ENCODE measurements at regions not wholly inside any gene's neighbourhood (a gene's known extent, or its start where the extent isn't known, plus 50 kb on each side); places are given as distances from the start of the nearest gene placed in this dataset.

DNA sequence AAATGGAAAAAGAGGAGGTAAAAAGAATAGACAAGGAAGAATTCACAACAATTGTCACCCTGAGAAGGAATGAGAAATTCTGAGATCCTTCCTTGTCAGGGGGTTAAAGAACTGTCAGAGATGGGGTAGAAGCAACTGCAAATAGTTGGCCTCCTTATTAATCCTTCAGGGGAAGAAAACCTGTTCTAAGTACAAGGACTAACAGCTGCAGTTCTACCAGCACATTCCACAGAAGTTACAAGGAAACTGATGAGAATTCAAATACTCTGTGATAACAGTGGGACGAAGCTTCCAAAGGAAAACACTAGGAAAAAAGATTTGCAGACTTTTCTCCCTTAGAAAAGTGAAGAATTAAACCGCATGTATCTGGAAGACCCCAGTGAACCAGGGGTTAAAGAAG is 93.7 kb downstream of the OR2K2 start:
- H3K9me3 Mint-ChIP-seq: no peaks in the 10 kb centered on the region
- peaks cover 0 to 1% of the 10 kb centered on the region in 2 donors for H3K27me3 Mint-ChIP-seq
- ATAC-seq (replicated peaks in 1 of 4): no peak
- DNase-seq: no peak
- ChIA-PET POLR2A (no interaction called here), CTCF (interaction anchor here in 1 of 2 donors (0.6 kb wide), 1 partner anchor 21 kb away, joined by 4 read pairs; no protein-coding TSS in a partner anchor)
- no peaks in the 10 kb centered on the region for H3K4me1 Mint-ChIP-seq
- Histone ChIP-seq H3K9me3 (no peaks in the 10 kb centered on the region), H3K27ac (ENCODE audit: low read length) (no peak overlapping the region), H3K4me1 (ENCODE audit: control insufficient read depth in 1 of 2, extremely low read depth in 1 of 2, insufficient read depth in 2 of 2, low read length in 2 of 2) (no peaks in the 10 kb centered on the region), H3K27me3 (replicated peaks in 1 of 2; ENCODE audit: control insufficient read depth in 2 of 2, extremely low read depth in 1 of 2, insufficient read depth in 2 of 2, low read length in 1 of 2) (no peaks in the 10 kb centered on the region), H3K4me3 (ENCODE audit: control insufficient read depth in 1 of 2, extremely low read depth in 1 of 2, low read length in 1 of 2) (no peak overlapping the region), H3K36me3 (ENCODE audit: control insufficient read depth in 2 of 2, extremely low read depth in 1 of 2, insufficient read depth in 1 of 2, low read length in 1 of 2) (no peaks in the 10 kb centered on the region)
- no peak overlapping the region for H3K4me3 Mint-ChIP-seq
- no CpG with 5 or more reads among the region's 2 CpGs for WGBS (ENCODE audit: insufficient coverage)
- no peaks in the 10 kb centered on the region for H3K36me3 Mint-ChIP-seq
- no peak overlapping the region for H3K27ac Mint-ChIP-seq

DNA sequence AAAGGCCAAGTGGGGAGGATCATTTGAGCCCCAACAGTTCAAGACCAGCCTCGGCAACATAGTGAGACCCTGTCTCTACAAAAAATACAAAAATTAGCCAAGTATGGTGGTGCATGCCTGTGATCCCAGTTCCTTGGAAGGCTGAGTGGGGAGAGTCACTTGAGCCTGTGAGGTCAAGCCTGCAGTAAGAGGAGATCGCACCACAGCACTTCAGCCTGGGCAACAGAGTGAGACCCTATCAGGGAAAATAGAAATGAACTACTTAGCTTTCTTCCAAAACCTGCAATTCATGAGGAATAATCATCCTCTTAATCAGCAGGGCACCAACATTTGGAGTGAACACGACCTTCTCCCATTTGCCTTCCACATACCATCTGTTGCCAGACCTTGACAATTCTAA is 96.1 kb downstream of the OR2K2 start:
- no peak overlapping the region for H3K4me3 ChIP-seq (ENCODE audit: control insufficient read depth in 1 of 2, extremely low read depth in 1 of 2, low read length in 1 of 2)
- WGBS (ENCODE audit: insufficient coverage): no CpG with 5 or more reads among the region's 3 CpGs
- DNase-seq: no peak
- no peaks in the 10 kb centered on the region for H3K36me3 ChIP-seq (ENCODE audit: control insufficient read depth in 2 of 2, extremely low read depth in 1 of 2, insufficient read depth in 1 of 2, low read length in 1 of 2)
- no peaks in the 10 kb centered on the region for H3K9me3 ChIP-seq
- Mint-ChIP-seq H3K36me3 (no peaks in the 10 kb centered on the region), H3K4me1 (no peaks in the 10 kb centered on the region), H3K27ac (no peak overlapping the region), H3K27me3 (no peaks in the 10 kb centered on the region), H3K9me3 (no peaks in the 10 kb centered on the region), H3K4me3 (no peak overlapping the region)
- no peaks in the 10 kb centered on the region for H3K27me3 ChIP-seq (replicated peaks in 1 of 2; ENCODE audit: control insufficient read depth in 2 of 2, extremely low read depth in 1 of 2, insufficient read depth in 2 of 2, low read length in 1 of 2)
- H3K27ac ChIP-seq (ENCODE audit: low read length): no peak overlapping the region
- ATAC-seq (replicated peaks in 1 of 4): no peak
- ChIA-PET POLR2A (no interaction called here), CTCF (no interaction called here)
- no peaks in the 10 kb centered on the region for H3K4me1 ChIP-seq (ENCODE audit: control insufficient read depth in 1 of 2, extremely low read depth in 1 of 2, insufficient read depth in 2 of 2, low read length in 2 of 2)

DNA sequence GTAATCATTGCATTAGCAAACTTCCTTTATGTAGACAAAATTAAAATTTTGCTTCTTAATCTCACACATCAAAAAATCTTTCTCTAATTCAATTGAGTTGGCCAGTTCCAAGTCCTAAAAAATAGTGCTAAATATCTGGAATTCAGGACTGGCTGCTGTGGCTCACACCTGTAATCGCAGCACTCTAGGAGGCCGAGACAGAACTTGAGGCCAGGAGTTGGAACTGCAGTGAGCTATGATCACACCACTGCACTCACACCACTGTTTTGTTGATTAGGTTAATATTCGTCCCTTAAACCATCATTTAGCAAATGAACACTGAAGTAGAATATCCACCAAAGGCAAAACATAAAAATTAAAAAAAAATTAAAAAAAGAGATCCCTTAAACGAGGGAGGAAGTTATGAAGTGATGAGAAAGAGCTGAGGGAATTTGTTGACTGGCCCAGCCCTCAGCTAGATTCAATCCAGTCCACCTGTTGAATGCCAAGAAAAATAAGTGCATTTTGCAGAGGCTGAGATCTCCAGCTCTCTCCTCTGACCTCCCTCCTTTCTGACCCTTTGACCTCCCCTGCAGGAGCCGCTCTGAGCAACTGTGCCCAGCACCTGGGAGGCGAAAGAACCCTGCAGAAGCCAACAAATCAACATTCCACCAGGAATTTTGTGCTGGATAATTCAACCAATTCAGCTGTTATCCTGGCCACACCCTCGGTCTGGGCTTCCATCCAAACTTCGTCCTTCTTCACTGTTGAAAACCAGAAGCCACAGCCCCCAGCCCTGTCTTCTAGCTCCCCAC is 96.8 kb downstream of the OR2K2 start:
- H3K4me3 ChIP-seq (ENCODE audit: control insufficient read depth in 1 of 2, extremely low read depth in 1 of 2, low read length in 1 of 2): no peak overlapping the region
- ATAC-seq (replicated peaks in 1 of 4) (no peak), DNase-seq (no peak)
- no peaks in the 10 kb centered on the region for H3K36me3 Mint-ChIP-seq
- no peaks in the 10 kb centered on the region for H3K27me3 Mint-ChIP-seq
- H3K4me1 Mint-ChIP-seq: no peaks in the 10 kb centered on the region
- no peaks in the 10 kb centered on the region for H3K36me3 ChIP-seq (ENCODE audit: control insufficient read depth in 2 of 2, extremely low read depth in 1 of 2, insufficient read depth in 1 of 2, low read length in 1 of 2)
- CTCF ChIA-PET: no interaction called here
- POLR2A ChIA-PET: no interaction called here
- H3K9me3 ChIP-seq: no peaks in the 10 kb centered on the region
- 61% methylated on average over 4 of the region's 8 CpGs for WGBS (ENCODE audit: insufficient coverage)
- H3K27me3 ChIP-seq (replicated peaks in 1 of 2; ENCODE audit: control insufficient read depth in 2 of 2, extremely low read depth in 1 of 2, insufficient read depth in 2 of 2, low read length in 1 of 2): no peaks in the 10 kb centered on the region
- no peaks in the 10 kb centered on the region for H3K4me1 ChIP-seq (ENCODE audit: control insufficient read depth in 1 of 2, extremely low read depth in 1 of 2, insufficient read depth in 2 of 2, low read length in 2 of 2)
- no peak overlapping the region for H3K4me3 Mint-ChIP-seq
- no peaks in the 10 kb centered on the region for H3K9me3 Mint-ChIP-seq
- H3K27ac ChIP-seq (ENCODE audit: low read length): no peak overlapping the region
- no peak overlapping the region for H3K27ac Mint-ChIP-seq

DNA sequence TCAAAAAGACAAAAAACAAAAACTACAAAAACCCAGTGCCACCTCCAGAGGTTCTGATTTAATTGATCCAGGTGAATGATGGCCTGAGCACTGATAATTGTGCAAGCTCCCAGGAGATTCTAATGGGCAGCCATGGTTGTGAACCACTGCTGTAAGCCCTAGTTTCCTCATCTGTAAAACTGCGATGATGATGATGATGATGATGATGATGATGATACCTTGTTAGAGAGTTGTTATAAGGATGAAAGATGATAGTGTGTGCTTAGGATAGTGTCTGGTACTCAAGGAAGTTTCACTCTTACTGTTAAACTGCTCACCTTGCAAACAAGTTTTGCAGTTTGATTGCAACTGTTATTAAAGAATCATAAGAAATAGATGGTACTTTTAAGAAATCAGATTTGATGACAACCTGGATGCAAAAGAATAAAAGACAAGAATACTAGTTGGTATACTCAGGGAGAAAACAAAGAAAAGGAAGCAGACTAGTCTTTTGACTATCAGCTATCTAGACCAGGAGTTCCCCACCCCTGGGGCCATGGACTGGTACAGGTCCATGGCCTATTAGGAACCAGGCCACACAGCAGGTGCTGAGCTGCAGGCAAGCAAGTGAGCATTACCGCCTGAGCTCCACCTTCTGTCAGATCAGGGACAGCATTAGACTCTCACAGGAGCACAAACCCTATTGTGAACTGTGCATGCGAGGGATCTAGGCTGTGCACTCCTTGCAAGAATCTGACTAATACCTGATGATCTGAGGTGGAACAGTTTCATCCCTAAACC is 98.0 kb downstream of the OR2K2 start:
- H3K36me3 ChIP-seq (ENCODE audit: control insufficient read depth in 2 of 2, extremely low read depth in 1 of 2, insufficient read depth in 1 of 2, low read length in 1 of 2): no peaks in the 10 kb centered on the region
- ChIA-PET CTCF (interaction anchor here (0.6 to 0.7 kb wide), 2 partner anchors 286 to 1037 kb away, joined by 3 to 5 read pairs; no protein-coding TSS in a partner anchor), POLR2A (no interaction called here)
- no peak for DNase-seq
- no peaks in the 10 kb centered on the region for H3K4me1 Mint-ChIP-seq
- 89% methylated on average over 3 of the region's 3 CpGs for WGBS (ENCODE audit: insufficient coverage)
- no peaks in the 10 kb centered on the region for H3K4me1 ChIP-seq (ENCODE audit: control insufficient read depth in 1 of 2, extremely low read depth in 1 of 2, insufficient read depth in 2 of 2, low read length in 2 of 2)
- no peaks in the 10 kb centered on the region for H3K27me3 Mint-ChIP-seq
- H3K9me3 ChIP-seq: no peaks in the 10 kb centered on the region
- no peak overlapping the region for H3K4me3 ChIP-seq (ENCODE audit: control insufficient read depth in 1 of 2, extremely low read depth in 1 of 2, low read length in 1 of 2)
- H3K9me3 Mint-ChIP-seq: peaks cover 0 to 2% (median 0%) of the 10 kb centered on the region in 3 donors
- H3K27me3 ChIP-seq (replicated peaks in 1 of 2; ENCODE audit: control insufficient read depth in 2 of 2, extremely low read depth in 1 of 2, insufficient read depth in 2 of 2, low read length in 1 of 2): no peaks in the 10 kb centered on the region
- ATAC-seq (replicated peaks in 1 of 4): no peak
- no peaks in the 10 kb centered on the region for H3K36me3 Mint-ChIP-seq
- no peak overlapping the region for H3K27ac Mint-ChIP-seq
- H3K27ac ChIP-seq (ENCODE audit: low read length): no peak overlapping the region
- no peak overlapping the region for H3K4me3 Mint-ChIP-seq

DNA sequence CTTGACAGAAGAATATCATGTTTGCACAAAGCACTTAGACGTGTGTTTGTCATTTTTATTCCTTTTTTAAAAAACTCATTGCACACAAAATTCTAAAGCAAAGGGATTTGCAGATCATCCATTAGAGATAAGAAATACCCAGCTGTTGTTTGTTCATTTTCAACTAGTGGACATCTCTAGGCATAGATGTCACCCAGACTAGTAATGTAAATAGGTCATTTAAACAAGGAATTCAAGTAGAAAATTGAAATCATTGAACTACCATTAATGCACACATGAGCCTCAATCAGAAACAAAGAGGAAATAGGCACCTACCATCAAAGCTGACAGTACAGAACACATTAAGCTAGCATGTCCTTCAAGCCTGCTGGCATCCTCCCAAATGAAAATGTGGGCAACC is 107.3 kb downstream of the OR2K2 start:
- POLR2A ChIA-PET: interaction anchor here in 1 of 2 donors (0.5 kb wide), 1 partner anchor 449 kb away, joined by 5 read pairs; no protein-coding TSS in a partner anchor
- CTCF ChIA-PET: no interaction called here
- WGBS (ENCODE audit: insufficient coverage): 100% methylated on average over 1 of the region's 1 CpG
- H3K27ac Mint-ChIP-seq: no peak overlapping the region
- peaks cover 2 to 5% (median 4%) of the 10 kb centered on the region in 3 donors for H3K9me3 Mint-ChIP-seq
- no peak overlapping the region for H3K27ac ChIP-seq (ENCODE audit: low read length)
- no peaks in the 10 kb centered on the region for H3K27me3 Mint-ChIP-seq
- H3K4me1 ChIP-seq (ENCODE audit: control insufficient read depth in 1 of 2, extremely low read depth in 1 of 2, insufficient read depth in 2 of 2, low read length in 2 of 2): no peaks in the 10 kb centered on the region
- DNase-seq: no peak
- H3K4me3 Mint-ChIP-seq: no peak overlapping the region
- no peak for ATAC-seq (replicated peaks in 1 of 4)
- H3K36me3 ChIP-seq (ENCODE audit: control insufficient read depth in 2 of 2, extremely low read depth in 1 of 2, insufficient read depth in 1 of 2, low read length in 1 of 2): no peaks in the 10 kb centered on the region
- no peak overlapping the region for H3K4me3 ChIP-seq (ENCODE audit: control insufficient read depth in 1 of 2, extremely low read depth in 1 of 2, low read length in 1 of 2)
- no peaks in the 10 kb centered on the region for H3K36me3 Mint-ChIP-seq
- no peaks in the 10 kb centered on the region for H3K9me3 ChIP-seq
- no peaks in the 10 kb centered on the region for H3K4me1 Mint-ChIP-seq
- no peaks in the 10 kb centered on the region for H3K27me3 ChIP-seq (replicated peaks in 1 of 2; ENCODE audit: control insufficient read depth in 2 of 2, extremely low read depth in 1 of 2, insufficient read depth in 2 of 2, low read length in 1 of 2)

DNA sequence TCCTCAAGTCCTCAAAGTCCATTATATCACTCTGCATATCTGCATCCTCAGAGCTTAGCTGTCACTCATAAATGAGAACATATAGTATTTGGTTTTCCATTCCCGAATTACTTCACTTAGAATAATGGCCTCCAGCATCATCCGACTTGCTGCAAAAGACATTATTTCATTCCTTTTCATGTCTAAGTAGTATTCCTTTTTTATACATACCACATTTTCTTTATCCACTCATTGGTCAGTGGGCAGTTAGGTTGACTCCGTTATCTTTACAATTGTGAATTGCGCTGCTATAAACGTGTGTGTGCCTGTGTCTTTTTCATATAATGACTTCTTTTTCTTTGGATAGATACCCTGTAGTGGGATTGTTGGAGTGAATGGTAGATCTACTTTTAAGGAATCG is 117.2 kb downstream of the OR2K2 start:
- Mint-ChIP-seq H3K27ac (no peak overlapping the region), H3K36me3 (no peaks in the 10 kb centered on the region), H3K9me3 (peaks cover 9 to 27% (median 14%) of the 10 kb centered on the region in 3 donors), H3K4me3 (no peak overlapping the region), H3K27me3 (peaks cover 0 to 4% of the 10 kb centered on the region in 2 donors), H3K4me1 (no peaks in the 10 kb centered on the region)
- H3K36me3 ChIP-seq (ENCODE audit: control insufficient read depth in 2 of 2, extremely low read depth in 1 of 2, insufficient read depth in 1 of 2, low read length in 1 of 2): no peaks in the 10 kb centered on the region
- DNase-seq (no peak), ATAC-seq (replicated peaks in 1 of 4) (no peak)
- 100% methylated on average over 1 of the region's 6 CpGs for WGBS (ENCODE audit: insufficient coverage)
- no peak overlapping the region for H3K27ac ChIP-seq (ENCODE audit: low read length)
- CTCF ChIA-PET: no interaction called here
- no peaks in the 10 kb centered on the region for H3K4me1 ChIP-seq (ENCODE audit: control insufficient read depth in 1 of 2, extremely low read depth in 1 of 2, insufficient read depth in 2 of 2, low read length in 2 of 2)
- H3K27me3 ChIP-seq (replicated peaks in 1 of 2; ENCODE audit: control insufficient read depth in 2 of 2, extremely low read depth in 1 of 2, insufficient read depth in 2 of 2, low read length in 1 of 2): no peaks in the 10 kb centered on the region
- POLR2A ChIA-PET: no interaction called here
- no peaks in the 10 kb centered on the region for H3K9me3 ChIP-seq
- H3K4me3 ChIP-seq (ENCODE audit: control insufficient read depth in 1 of 2, extremely low read depth in 1 of 2, low read length in 1 of 2): no peak overlapping the region
